GM19023 (cell line): ENCODE measurements at regions not wholly inside any gene's neighbourhood (a gene's known extent, or its start where the extent isn't known, plus 50 kb on each side); places are given as distances from the start of the nearest gene placed in this dataset.
"Not testable (repeated sequence)": the region's sequence is repeated elsewhere in the genome, so short reads cannot be mapped to it uniquely, and the experiment has no call there.

Experiments
- ATAC-seq: cut with Tn5 transposase; IDR thresholded peaks from one replicate; pipeline ENCODE4 v1.9.1; 2021; ENCODE audit warnings: mild to moderate bottlenecking, moderate library complexity; ENCODE audit not compliant: unreplicated experiment

- not testable (repeated sequence) for ATAC-seq
These were observed 211.4 kb downstream of the ANAPC1 start for GRCh38 chr2:111672641-111673040.

DNA sequence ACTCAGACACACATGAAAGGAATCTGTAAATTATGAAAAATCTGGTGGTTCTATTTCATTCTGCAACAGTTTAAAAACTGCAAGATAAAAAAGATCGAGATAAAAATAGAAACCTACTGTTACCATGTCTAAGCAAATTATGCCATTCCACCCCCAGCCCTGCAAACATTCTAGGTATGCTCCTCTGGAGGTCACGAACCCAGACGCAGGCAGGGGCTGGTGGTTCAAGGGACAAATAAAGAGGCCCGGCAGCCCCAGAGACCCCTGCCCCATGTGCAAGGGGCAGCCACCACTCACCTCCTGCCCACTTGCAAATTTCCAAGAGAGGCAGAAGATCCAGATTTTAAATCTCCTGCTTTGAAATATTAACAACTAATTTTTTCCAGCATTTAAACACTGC, 210.5 kb downstream of the ANAPC1 start:
- ATAC-seq = no peak

- no peak for ATAC-seq
These were observed 208.4 kb downstream of the ANAPC1 start for GRCh38 chr2:111675419-111676194.

DNA sequence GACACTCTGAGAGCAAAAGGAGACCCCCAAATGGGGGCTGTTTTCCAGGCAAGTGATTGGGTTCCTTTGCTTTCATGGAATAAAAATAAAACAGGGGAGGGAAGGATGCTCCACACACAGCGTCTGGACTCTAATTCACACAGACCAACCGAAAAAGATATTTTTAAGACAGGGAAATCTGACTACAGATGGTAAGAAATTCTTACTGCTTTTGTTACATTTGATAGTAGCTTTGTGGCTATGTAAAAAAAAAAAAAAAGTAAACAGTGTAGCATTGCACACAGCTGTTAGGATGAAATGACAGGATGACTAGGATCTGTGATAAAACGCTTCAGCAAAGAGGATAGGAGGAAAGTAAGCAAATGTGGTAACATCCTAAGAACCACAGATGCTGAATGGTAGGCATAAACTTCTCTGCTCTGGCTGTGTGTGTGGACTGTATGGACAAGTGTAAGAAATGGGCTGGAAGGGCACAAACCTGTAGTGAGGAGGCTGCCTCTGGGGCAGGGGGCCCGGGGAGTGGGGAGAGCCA, 207.6 kb downstream of the ANAPC1 start:
- ATAC-seq = no peak

DNA sequence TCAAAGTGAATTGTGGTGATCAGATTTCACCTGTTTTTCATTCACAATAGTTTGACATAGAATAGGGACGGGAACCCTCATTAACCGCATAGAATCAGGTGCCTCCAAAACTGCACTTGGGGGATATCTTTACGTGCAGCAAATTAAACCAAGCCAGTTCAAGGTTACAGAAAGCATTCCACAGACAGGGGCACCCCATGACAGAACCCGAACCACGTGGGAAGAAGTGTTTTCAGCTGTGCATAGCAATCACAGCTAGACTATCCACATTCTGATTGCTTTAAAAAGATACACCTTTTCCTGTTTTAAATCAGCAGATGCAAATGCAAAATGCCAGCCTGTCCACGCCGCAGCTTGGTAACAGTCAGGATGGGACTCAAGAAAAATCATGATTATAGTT, 205.8 kb downstream of the ANAPC1 start:
- no peak for ATAC-seq

DNA sequence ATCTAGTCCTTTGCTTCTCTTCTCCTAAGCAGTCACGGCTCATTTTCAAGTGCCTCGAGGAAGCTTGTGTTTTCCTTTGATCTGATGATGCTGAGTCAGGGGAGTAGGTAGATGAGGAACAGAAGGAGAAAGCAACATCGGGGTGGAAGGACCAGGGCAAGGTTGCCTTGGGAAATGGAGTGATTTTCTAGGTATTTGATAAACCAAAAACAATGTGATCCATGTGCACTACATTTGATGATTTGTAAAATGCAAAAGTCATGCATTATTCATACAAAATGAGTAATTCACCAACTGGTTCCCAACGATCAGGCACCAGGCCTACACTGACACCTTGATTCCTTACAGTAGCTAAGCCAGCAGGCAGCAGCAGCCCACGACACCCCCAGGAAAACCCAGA, 205.3 kb downstream of the ANAPC1 start:
- no peak for ATAC-seq

DNA sequence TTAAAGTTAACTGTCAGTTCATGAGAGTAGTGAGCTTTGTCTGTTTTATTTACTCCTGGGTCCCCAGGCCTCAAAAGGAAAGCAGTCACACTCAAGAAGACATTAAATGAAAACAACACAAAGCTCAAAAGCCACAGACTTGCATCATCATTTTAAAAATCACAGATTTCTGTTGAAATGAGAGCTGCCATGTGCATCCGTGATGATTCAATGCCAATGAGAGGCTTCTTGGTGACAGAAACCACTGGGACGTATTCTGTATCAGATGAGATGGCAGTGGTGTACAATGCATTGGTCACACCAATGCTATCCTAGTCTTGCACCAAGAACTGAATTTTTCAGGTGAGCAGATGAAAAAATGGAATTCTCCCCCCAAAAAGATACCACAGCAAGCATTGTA, 204.8 kb downstream of the ANAPC1 start:
- no peak for ATAC-seq

DNA sequence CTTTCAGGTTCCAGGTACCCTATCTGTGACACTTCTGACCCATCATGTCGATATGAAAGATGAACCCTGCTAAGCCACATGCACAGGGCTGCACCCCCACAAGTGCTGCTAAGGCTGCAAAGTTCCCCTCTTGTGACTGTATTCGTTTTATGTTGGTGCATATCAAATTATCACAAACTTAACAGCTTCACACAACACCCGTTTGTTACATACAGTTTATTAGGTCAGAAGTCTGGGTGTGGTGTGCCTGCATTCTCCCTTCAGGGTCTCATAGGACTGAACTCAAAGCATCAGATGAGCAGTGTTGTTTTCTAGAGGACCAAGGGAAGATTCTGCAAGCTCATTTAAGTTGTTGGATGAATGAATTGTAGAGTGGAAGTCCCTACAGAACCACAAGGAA, 199.4 kb downstream of the ANAPC1 start:
- no peak for ATAC-seq

GRCh38 chr2:111685342-111685741, 198.7 kb downstream of the ANAPC1 start:
- ATAC-seq = no peak

- no peak for ATAC-seq
These were observed 197.0 kb downstream of the ANAPC1 start for GRCh38 chr2:111686994-111687393.

- ATAC-seq = no peak
These were observed 196.1 kb downstream of the ANAPC1 start for GRCh38 chr2:111687911-111688310.

- no peak for ATAC-seq
These were observed 195.5 kb downstream of the ANAPC1 start for GRCh38 chr2:111688482-111688881.

GRCh38 chr2:111689174-111689573, 194.8 kb downstream of the ANAPC1 start:
- ATAC-seq = no peak

- no peak for ATAC-seq
These were observed 194.1 kb downstream of the ANAPC1 start for GRCh38 chr2:111689941-111690340.

- ATAC-seq = no peak
These were observed 192.7 kb downstream of the ANAPC1 start for GRCh38 chr2:111691164-111691875.

- ATAC-seq = no peak
These were observed 191.7 kb downstream of the ANAPC1 start for GRCh38 chr2:111692311-111692710.

GRCh38 chr2:111694700-111695101, 189.3 kb downstream of the ANAPC1 start:
- no peak for ATAC-seq

DNA sequence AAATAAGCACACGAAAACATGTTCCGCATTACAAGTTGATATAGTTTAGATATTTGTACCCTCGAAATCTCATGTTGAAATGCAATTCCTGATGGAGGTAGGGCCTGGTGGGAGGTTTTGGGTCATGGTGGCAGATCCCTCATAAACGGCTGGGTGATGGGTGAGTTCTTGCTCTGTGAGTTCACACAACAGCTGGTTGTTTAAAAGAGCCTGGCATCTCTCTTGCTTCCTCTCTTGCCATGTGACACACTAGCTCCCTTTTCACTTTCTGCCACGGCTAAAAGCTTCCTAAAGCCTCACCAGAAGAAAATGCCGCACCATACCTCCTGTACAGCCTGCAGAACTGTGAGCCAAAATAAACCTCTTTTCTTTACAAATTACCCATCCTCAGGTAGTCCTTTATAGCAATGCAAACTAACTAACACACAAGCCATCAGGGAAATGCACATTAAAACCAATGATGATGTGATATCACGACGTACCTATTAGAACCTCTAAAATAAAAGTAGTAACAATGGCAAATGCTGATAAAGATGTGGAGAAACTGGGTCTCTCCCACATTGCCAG, 188.5 kb downstream of the ANAPC1 start:
- no peak for ATAC-seq

- no peak for ATAC-seq
These were observed 187.8 kb downstream of the ANAPC1 start for GRCh38 chr2:111696226-111696625.

GRCh38 chr2:111697560-111697959, 186.4 kb downstream of the ANAPC1 start:
- no peak for ATAC-seq

GRCh38 chr2:111698089-111698488, 185.9 kb downstream of the ANAPC1 start:
- no peak for ATAC-seq
